ENCODE measurements at regions not wholly inside any gene's neighbourhood (a gene's known extent, or its start where the extent isn't known, plus 50 kb on each side); places are given as distances from the start of the nearest gene placed in this dataset.
A peak's percentile ranks its signal among the peaks of the same experiment; 100 is the strongest.
"Not testable (repeated sequence)": the region's sequence is repeated elsewhere in the genome, so short reads cannot be mapped to it uniquely, and the experiment has no call there.

DNA sequence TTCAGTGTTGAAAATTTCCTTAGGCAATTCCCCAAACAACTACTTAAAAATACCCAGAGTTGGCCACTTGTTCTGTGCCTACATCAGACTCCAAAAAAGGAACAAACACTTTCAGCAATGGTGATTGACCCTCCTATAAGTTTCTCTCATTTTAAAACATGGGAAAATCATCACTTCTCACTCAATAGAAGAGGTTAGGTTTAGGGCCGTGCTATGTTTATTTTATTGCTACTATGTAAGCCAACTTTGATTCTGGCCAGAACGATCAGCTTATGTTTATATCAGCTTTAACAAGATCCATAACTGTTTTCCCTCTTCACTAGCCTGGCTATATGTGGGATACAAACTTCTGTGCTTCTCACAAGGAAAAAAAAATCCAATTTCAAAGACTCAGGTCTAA lies 133.1 kb downstream of the MTNR1A start:
- H3K9me3 Mint-ChIP-seq (ENCODE audit: low read depth): no peaks in the 10 kb centered on the region
- no peak for DNase-seq
- no peak for ATAC-seq
- H3K36me3 Mint-ChIP-seq (ENCODE audit: low read depth): no peaks in the 10 kb centered on the region
- peaks cover 4% of the 10 kb centered on the region for H3K27me3 Mint-ChIP-seq
- POLR2A ChIA-PET: no interaction called here
- CTCF ChIA-PET: no interaction called here
- no peak overlapping the region for H3K27ac Mint-ChIP-seq
- no peak overlapping the region for H3K4me3 Mint-ChIP-seq
- intact Hi-C loops (cut with DNase I, micrococcal nuclease): no loop called here
- H3K4me1 Mint-ChIP-seq: no peaks in the 10 kb centered on the region

- ChIA-PET CTCF (no interaction called here), POLR2A (no interaction called here)
- DNase-seq: no peak
- intact Hi-C loops (cut with DNase I, micrococcal nuclease): no loop called here
- Mint-ChIP-seq H3K27ac (no peak overlapping the region), H3K9me3 (ENCODE audit: low read depth) (no peaks in the 10 kb centered on the region), H3K36me3 (ENCODE audit: low read depth) (no peaks in the 10 kb centered on the region), H3K4me3 (no peak overlapping the region), H3K4me1 (no peaks in the 10 kb centered on the region), H3K27me3 (peaks cover 4% of the 10 kb centered on the region)
- no peak for ATAC-seq
Measured at GRCh38 chr4:186416451-186417060, 138.8 kb downstream of the MTNR1A start.

DNA sequence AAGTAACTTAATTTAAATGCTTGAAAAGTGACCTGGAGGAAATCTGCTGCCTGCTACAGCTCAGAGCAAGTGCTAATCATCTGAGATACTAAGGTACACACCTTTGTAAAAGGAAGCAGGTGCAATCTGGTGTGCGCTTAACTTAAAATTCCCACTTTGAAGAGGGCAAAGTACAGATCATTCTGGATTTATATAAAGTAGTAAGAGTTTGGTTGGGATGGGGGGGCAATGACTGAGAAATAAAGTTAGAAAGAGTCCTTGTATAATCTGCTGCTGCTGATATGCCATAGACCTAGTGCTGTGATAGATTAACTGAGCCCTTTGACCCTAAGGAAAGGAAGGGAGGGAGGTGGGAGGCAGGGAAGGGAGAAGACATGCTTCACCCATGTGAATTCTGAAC lies 141.0 kb downstream of the MTNR1A start:
- no peak for ATAC-seq
- CTCF ChIA-PET: interaction anchor here (1.2 kb wide), 1 partner anchor 172 kb away, joined by 3 read pairs; no protein-coding TSS in a partner anchor

DNA sequence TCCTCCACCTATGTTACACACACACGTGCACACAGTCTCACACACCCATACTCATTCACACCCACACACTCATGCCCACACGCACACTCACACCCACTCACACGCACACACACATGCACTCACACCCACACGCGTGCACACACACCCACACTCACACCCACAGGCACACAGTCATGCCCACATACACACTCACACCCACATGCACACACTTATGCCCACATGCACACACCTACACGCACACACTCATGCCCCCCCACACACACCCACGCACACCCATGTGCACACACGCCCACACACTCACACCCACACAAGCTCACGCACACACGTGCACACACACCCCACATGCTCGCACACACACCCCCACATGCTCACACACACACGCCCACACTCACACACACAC lies 140.0 kb downstream of the F11 start:
- no peak overlapping the region for H3K4me3 Mint-ChIP-seq
- H3K36me3 Mint-ChIP-seq (ENCODE audit: low read depth): no peaks in the 10 kb centered on the region
- CTCF ChIA-PET: interaction anchor here (0.6 kb wide), 2 partner anchors 22 to 180 kb away, joined by 3 read pairs; no protein-coding TSS in a partner anchor
- DNase-seq (no peak), ATAC-seq (no peak)
- H3K27me3 Mint-ChIP-seq: peaks cover 7% of the 10 kb centered on the region
- no peak overlapping the region for H3K27ac Mint-ChIP-seq
- peaks cover 9% of the 10 kb centered on the region for H3K9me3 Mint-ChIP-seq (ENCODE audit: low read depth)
- POLR2A ChIA-PET: no interaction called here
- H3K4me1 Mint-ChIP-seq: no peaks in the 10 kb centered on the region
- intact Hi-C loops (cut with DNase I, micrococcal nuclease): no loop called here

More for the DNA sequence above, 141.0 kb downstream of the MTNR1A start:
- no peak for DNase-seq
- Mint-ChIP-seq H3K27ac (no peak overlapping the region), H3K4me1 (no peaks in the 10 kb centered on the region), H3K4me3 (no peak overlapping the region), H3K36me3 (ENCODE audit: low read depth) (no peaks in the 10 kb centered on the region), H3K9me3 (ENCODE audit: low read depth) (no peaks in the 10 kb centered on the region), H3K27me3 (no peaks in the 10 kb centered on the region)
- intact Hi-C loops (cut with DNase I, micrococcal nuclease): no loop called here
- POLR2A ChIA-PET: no interaction called here

GRCh38 chr4:186404562-186405134 lies 138.7 kb downstream of the F11 start:
- Mint-ChIP-seq H3K4me3 (no peak overlapping the region), H3K9me3 (ENCODE audit: low read depth) (peaks cover 9% of the 10 kb centered on the region), H3K27ac (no peak overlapping the region), H3K36me3 (ENCODE audit: low read depth) (no peaks in the 10 kb centered on the region), H3K27me3 (peaks cover 7% of the 10 kb centered on the region), H3K4me1 (no peaks in the 10 kb centered on the region)
- ATAC-seq (no peak), DNase-seq (no peak)
- CTCF ChIA-PET: no interaction called here
- intact Hi-C loops (cut with DNase I, micrococcal nuclease): no loop called here
- POLR2A ChIA-PET: no interaction called here

- ChIA-PET CTCF (no interaction called here), POLR2A (no interaction called here)
- intact Hi-C loops (cut with DNase I, micrococcal nuclease): no loop called here
- Mint-ChIP-seq H3K4me3 (no peak overlapping the region), H3K36me3 (ENCODE audit: low read depth) (no peaks in the 10 kb centered on the region), H3K9me3 (ENCODE audit: low read depth) (peaks cover 6% of the 10 kb centered on the region), H3K4me1 (no peaks in the 10 kb centered on the region), H3K27ac (no peak overlapping the region), H3K27me3 (peaks cover 3% of the 10 kb centered on the region)
- ATAC-seq (no peak), DNase-seq (no peak)
Measured at GRCh38 chr4:186400676-186401075, 134.7 kb downstream of the F11 start.

DNA sequence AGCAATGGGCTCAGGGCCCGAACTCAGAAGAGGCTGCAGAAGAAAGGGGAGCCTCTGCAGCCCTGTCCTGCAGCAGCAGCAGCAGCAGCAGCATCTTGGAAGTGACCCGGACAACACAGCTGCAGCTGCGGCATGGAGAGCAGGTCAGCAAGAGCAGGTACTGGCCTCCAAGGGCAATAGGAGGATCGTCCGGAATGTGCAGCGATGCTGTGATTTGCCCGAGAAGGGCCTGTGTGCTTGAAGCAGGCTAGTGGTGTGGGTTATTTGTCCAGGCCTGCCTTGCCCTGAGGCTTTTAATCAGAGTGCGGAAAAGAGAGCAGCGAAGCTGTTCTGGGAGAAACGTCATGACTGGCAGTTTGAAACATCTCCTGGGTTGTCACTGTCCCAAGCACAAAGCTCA lies 126.0 kb downstream of the F11 start:
- no peaks in the 10 kb centered on the region for H3K9me3 Mint-ChIP-seq (ENCODE audit: low read depth)
- POLR2A ChIA-PET: no interaction called here
- no peak for DNase-seq
- H3K27me3 Mint-ChIP-seq: no peaks in the 10 kb centered on the region
- no peak overlapping the region for H3K4me3 Mint-ChIP-seq
- ATAC-seq: no peak
- CTCF ChIA-PET: no interaction called here
- intact Hi-C loops (cut with DNase I, micrococcal nuclease): no loop called here
- no peaks in the 10 kb centered on the region for H3K4me1 Mint-ChIP-seq
- no peak overlapping the region for H3K27ac Mint-ChIP-seq
- H3K36me3 Mint-ChIP-seq (ENCODE audit: low read depth): no peaks in the 10 kb centered on the region

- H3K4me1 Mint-ChIP-seq; H3K27ac Mint-ChIP-seq; DNase-seq; H3K27me3 Mint-ChIP-seq; CTCF ChIA-PET; H3K4me3 Mint-ChIP-seq; POLR2A ChIA-PET; ATAC-seq; H3K9me3 Mint-ChIP-seq (ENCODE audit: low read depth); intact Hi-C loops (cut with DNase I, micrococcal nuclease); H3K36me3 Mint-ChIP-seq (ENCODE audit: low read depth): not testable (repeated sequence)
Measured at GRCh38 chr4:186384328-186384727, 118.3 kb downstream of the F11 start.

GRCh38 chr4:186368281-186368680 lies 102.3 kb downstream of the F11 start:
- DNase-seq (no peak), ATAC-seq (no peak)
- no peak overlapping the region for H3K4me3 Mint-ChIP-seq
- ChIA-PET POLR2A (no interaction called here), CTCF (interaction anchor here (0.5 kb wide), 1 partner anchor 330 kb away, joined by 3 read pairs; no protein-coding TSS in a partner anchor)
- H3K27ac Mint-ChIP-seq: no peak overlapping the region
- no peaks in the 10 kb centered on the region for H3K4me1 Mint-ChIP-seq
- H3K36me3 Mint-ChIP-seq (ENCODE audit: low read depth): no peaks in the 10 kb centered on the region
- H3K27me3 Mint-ChIP-seq: no peaks in the 10 kb centered on the region
- H3K9me3 Mint-ChIP-seq (ENCODE audit: low read depth): peaks cover 18% of the 10 kb centered on the region
- intact Hi-C loops (cut with DNase I, micrococcal nuclease): no loop called here

- Mint-ChIP-seq H3K4me1 (no peaks in the 10 kb centered on the region), H3K4me3 (no peak overlapping the region), H3K36me3 (ENCODE audit: low read depth) (no peaks in the 10 kb centered on the region), H3K27ac (no peak overlapping the region), H3K27me3 (no peaks in the 10 kb centered on the region), H3K9me3 (ENCODE audit: low read depth) (peaks cover 19% of the 10 kb centered on the region)
- ChIA-PET CTCF (no interaction called here), POLR2A (no interaction called here)
- ATAC-seq: no peak
- intact Hi-C loops (cut with DNase I, micrococcal nuclease): no loop called here
- no peak for DNase-seq
Measured at GRCh38 chr4:186366326-186366725, 100.3 kb downstream of the F11 start.

GRCh38 chr4:186363038-186363437 lies 97.0 kb downstream of the F11 start:
- peak; percentile 19 for DNase-seq
- CTCF ChIA-PET; POLR2A ChIA-PET; H3K4me3 Mint-ChIP-seq; H3K4me1 Mint-ChIP-seq; ATAC-seq; H3K36me3 Mint-ChIP-seq (ENCODE audit: low read depth); H3K27me3 Mint-ChIP-seq; intact Hi-C loops (cut with DNase I, micrococcal nuclease); H3K27ac Mint-ChIP-seq: not testable (repeated sequence)
- peaks cover 19% of the 10 kb centered on the region for H3K9me3 Mint-ChIP-seq (ENCODE audit: low read depth)

GRCh38 chr4:186360551-186360950 lies 94.6 kb downstream of the F11 start:
- CTCF ChIA-PET: no interaction called here
- ATAC-seq: no peak
- intact Hi-C loops (cut with DNase I, micrococcal nuclease): no loop called here
- Mint-ChIP-seq H3K9me3 (ENCODE audit: low read depth) (peaks cover 19% of the 10 kb centered on the region), H3K27me3 (peaks cover under 1% of the 10 kb centered on the region), H3K4me1 (no peaks in the 10 kb centered on the region), H3K27ac (no peak overlapping the region), H3K4me3 (no peak overlapping the region), H3K36me3 (ENCODE audit: low read depth) (no peaks in the 10 kb centered on the region)
- DNase-seq: no peak
- POLR2A ChIA-PET: no interaction called here
